Right lobe of liver (tissue), 4 donors: ENCODE measurements at regions not wholly inside any gene's neighbourhood (a gene's known extent, or its start where the extent isn't known, plus 50 kb on each side); places are given as distances from the start of the nearest gene placed in this dataset.

Experiments used
- POLR2A ChIP-seq: fragments of 450-650 bp; IDR thresholded peaks from one replicate; pipeline ENCODE4 v1.6.1; 2017; ENCODE audit warnings: antibody characterized with exemption, mild to moderate bottlenecking
- TF ChIP-seq, protein P1 (sequence below), 4 donors: fragments of 200-600 bp in 3 of 4; fragments of 450-650 bp in 1 of 4; IDR thresholded peaks; one replicate each; pipeline versions ENCODE4 v1.5.1 to v1.8.0; 2016 to 2022; ENCODE audit warnings: antibody characterized with exemption in 4 of 4, mild to moderate bottlenecking in 2 of 4
- donor health status: DM: no; HTN: no; CAD: no.
- donor health status: DM: no; HTN: no; CAD: no.
- donor health status: DM: no; HTN: yes; CAD: no.

DNA sequence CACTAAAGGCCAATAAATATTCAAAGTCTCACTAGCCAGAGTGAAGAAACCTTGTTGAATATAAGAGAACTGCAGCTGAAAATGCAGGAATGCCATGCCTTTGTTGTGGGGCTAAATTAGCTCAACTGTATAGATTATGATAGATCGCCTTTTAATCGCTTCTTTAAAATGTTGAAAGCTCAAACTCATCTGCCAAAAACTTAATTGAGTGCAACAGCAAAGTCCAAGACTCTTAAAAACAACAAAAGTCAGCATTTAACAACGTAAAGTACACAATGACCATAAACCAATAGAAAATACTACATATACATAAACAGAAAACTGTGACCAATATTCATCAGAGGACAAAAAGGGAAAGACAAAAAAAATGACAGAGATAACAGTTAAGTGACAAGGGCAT is 585.0 kb upstream of the CDH6 start:
- TF ChIP-seq, protein P1, sequence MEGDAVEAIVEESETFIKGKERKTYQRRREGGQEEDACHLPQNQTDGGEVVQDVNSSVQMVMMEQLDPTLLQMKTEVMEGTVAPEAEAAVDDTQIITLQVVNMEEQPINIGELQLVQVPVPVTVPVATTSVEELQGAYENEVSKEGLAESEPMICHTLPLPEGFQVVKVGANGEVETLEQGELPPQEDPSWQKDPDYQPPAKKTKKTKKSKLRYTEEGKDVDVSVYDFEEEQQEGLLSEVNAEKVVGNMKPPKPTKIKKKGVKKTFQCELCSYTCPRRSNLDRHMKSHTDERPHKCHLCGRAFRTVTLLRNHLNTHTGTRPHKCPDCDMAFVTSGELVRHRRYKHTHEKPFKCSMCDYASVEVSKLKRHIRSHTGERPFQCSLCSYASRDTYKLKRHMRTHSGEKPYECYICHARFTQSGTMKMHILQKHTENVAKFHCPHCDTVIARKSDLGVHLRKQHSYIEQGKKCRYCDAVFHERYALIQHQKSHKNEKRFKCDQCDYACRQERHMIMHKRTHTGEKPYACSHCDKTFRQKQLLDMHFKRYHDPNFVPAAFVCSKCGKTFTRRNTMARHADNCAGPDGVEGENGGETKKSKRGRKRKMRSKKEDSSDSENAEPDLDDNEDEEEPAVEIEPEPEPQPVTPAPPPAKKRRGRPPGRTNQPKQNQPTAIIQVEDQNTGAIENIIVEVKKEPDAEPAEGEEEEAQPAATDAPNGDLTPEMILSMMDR (IDR thresholded peaks at IDR 0.05): no peak
- no peak for TF ChIP-seq POLR2A
